ENCODE measurements at regions not wholly inside any gene's neighbourhood (a gene's known extent, or its start where the extent isn't known, plus 50 kb on each side); places are given as distances from the start of the nearest gene placed in this dataset.

DNA sequence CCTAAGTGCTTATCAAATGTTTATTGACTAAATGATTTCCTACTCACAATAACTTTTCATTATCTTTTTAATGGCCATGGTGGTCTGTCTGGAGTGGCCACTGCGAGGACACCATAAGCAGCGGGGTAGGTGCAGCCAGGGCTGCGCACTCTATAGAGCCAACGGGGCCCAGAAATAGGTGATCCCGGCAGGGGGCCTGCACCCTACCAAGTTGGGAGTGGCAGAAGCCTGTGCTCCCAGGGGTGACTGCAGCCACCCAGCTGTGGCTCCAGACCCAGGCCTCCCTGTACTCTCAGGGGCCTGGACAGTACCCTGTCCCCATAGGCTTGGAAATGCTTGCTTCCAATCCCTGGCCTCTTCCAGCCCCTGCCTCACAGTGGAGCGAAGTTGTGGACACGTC is 426.4 kb upstream of the FAT3 start:
- DNase-seq: no peak

DNA sequence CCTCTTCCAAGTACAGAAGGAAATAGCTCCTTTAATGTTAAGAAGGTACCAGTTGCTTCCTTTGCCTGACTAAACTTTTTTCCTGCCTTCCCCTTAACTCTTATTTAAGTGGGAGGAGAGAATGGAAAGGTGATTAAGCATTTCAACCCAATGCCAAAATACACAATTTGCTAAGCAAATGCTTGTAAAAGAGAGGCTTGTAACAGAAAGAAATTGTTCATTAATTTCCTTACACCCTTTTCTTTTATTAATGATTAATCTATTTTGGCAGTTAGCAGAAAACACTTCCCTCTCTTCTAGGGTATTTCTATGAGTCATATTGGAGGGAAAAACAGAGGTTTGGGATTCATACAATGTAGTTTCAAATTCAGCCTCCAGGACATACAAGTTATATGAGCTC is 427.6 kb upstream of the FAT3 start:
- DNase-seq: no peak

DNA sequence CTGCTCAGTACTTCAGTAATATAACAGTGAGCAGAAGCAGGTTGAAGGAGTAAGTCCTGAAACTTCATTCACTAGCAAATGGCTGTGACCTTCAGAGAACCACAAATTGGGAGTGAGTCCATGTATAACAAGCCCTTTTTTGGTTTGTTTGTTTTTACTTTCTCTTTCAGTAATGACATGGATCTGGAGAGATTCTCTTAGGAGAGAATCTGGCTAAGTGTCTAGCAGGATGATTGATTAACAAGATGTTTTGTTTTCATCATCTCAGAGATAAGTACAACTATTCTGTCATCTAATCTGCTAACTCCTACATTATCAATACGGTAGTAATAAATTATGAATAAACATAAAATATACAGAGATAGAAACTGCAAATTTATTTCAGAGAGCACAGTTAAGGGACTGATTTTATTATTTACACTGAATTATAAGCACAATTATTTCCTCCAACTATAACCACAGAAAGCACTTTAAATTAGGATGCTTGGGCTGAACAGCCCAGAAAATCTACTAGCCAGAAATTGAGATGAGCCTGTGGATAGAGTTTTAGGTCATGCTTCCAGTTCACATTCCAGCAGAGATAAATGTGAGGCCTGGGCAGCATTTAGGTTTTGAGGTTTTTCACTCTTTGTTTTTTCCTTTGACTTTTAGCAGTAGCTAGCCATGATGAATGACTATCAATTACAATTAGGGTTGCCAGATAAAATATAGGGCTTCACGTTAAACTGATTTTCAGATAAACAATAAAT is 429.3 kb upstream of the FAT3 start:
- DNase-seq: no peak

DNA sequence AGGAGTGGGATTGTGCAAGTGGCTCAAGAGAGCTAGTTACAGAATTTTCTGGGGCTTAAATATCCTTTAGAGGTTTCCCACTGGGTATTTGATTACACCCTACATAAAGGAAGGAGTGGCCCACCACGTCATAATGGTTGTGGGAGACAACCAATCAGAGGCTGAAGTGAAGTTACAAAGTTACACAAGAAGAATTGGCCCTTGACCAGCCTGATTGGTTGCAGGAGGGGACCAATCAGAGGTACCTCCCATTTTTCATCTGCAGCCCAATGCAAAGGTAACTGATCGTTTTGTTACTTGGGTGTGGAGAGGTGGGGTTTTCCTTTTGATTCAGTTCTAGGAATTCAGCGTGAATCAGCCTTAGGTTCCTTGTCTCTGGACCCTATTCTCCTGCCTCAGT is 430.5 kb upstream of the FAT3 start:
- no peak for DNase-seq

DNA sequence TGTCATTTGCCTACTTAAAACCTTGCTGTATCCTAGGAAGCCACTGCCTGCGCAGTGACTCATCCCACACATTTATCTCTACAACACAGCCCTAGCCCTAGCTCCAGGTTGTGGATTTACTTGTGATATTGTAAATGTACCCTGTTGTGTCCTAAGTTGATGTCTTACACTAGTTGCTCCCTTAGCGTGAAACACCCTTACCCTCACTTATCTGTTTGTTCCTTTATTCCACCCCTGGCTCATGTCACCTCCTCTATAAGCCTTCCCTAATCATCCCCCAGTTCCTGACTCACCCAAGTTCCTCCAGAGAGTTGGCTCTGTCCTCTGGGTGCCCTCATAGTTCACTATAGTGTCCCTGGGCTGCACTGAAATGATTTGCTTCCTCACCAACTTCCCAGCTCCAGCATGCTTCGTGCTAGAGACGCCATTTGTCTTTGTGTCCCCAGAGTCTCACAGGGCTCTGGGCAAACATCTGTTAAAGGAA is 431.8 kb upstream of the FAT3 start:
- DNase-seq: no peak

DNA sequence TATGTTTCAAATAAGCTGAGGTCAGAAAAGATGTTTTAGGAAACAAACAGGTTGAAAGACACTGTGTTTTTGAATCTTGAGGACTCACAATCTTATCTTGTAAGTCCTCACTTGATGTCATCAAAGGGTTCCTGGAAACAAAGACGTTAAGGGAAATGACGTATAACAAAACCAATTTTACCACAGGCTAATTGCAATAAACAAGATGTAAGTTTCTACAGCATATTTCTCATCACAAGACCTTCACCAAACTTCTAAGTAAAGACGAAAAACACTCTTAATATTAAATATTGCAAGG is 433.5 kb upstream of the FAT3 start:
- no peak for DNase-seq

DNA sequence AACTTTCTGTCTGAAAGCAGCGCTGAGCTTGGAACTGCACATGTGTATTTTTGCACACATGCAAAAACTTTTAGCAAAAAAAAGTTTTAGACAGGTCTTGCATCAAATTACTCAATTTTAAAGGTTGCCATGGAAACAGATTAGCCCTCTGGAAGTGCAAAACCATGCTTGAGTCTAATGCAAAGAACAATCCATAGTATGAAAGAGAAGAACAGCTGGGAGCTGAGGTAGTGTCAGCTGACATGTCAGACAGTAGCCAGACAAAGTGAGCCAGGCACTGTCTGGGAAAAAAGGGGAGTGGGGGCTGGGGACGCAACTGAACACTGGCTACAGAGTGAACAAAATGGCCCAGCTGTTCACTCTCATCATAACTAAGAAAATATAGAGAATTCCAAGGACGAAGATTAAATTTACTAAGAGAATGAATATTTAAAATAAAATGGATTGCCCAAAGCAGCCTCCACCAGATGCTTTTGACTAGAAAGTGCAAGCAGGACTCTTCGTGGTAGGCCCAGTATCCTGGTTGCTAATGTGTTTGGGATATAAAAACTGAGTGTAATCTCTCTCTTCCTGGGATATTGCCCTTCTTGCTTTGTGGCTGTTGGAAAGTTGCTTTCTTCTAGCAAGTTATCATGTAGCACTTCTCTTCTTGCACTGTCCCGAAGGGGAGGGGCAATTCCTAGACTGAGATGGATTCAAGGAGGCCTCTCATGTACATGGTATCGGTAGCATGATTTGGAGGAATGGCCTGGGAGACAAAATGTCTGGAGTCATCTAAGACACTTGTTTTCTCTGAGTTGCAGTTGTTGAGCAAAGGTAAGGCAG is 434.1 kb upstream of the FAT3 start:
- no peak for DNase-seq

DNA sequence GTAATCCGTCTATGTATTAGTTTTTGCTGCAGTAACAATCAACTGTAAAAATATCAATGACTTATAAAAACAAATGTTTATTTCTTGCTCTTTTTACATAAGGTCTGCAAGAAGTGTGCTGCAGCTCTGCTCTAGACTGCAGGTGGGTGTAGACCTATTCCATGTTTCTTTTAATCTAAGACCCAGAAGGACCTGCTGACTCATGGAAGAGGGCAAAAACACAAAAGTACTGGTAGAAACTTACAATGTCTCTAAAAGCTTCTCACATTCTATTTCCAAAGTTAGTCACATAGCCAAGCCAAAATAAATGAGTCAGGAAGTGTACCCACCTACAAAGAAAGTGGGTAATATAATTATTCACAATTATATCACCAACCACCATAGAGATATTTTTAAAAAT is 435.9 kb upstream of the FAT3 start:
- no peak for DNase-seq

DNA sequence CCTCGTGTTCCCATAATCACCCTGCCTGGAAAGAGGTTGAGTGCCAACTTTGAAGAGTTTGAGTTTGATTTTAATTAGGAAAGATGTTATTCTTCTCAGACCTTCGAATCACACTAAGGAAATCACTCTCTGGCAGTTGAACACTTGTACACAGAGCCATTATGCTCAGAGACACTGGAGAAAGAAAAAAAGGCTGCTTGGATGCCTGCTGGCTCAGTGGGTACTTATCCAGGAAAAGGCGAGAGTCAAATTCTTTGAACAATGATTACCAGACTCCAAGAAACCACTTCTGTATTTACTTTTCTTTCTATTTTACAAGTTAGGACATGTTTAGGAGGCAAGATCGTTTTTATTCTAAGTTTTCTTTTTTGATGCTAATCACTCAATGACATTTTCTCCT is 438.5 kb upstream of the FAT3 start:
- no peak for DNase-seq

DNA sequence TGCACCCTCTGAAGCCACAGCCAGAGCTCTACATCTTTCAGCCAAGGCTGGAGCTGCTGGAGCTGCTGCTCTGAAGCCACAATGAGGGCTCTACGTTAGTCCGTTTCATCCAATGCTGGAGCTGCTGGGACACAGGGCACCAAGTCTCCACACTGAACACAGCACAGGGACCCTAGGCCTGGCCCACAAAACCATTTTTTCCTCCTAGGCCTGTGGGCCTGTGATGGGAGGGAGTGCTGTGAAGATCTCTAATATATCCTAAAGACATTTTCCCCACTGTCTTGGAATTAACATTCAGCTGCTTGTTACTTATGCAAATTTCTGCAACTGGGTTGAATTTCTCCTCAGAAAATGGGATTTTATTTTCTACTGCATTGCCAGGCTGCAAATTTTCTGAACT is 441.4 kb upstream of the FAT3 start:
- no peak for DNase-seq

DNA sequence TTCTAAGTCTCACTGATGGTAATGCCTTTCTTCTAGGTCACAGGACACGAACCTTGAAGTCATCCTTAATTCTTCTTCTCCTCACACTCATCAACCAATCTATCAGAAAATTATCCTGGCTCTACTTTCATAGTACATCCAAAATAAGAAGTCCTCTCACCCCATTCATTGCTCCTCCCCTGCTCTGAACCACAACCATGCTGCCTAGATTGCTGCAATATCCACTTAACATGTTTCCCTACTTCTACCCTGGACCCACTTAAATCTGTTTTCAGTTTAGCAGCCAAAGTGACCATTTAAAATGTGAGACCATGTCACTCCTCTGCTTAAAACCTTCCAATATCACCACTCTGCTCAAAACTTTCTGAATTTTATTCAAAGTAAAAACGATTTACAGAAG is 445.9 kb upstream of the FAT3 start:
- DNase-seq: no peak

DNA sequence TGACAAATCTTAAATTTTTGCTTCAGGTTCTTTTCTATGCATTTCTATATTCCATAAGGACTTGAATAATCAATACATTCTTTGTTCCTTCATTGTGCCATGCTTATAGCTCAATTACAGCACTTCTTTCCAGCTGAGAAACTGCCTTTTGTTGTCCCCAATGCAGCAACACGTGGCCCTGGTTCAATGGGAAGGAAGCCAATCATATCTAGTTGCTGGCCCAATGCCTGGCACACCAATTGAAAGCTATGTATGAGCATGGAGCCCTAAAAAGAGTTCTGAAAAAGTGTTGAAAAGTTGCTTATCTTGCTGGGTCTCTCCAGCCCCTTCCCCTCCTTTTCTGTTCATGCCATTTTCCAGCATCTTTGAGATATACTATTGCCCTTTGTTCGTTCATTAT is 448.0 kb upstream of the FAT3 start:
- DNase-seq: no peak

DNA sequence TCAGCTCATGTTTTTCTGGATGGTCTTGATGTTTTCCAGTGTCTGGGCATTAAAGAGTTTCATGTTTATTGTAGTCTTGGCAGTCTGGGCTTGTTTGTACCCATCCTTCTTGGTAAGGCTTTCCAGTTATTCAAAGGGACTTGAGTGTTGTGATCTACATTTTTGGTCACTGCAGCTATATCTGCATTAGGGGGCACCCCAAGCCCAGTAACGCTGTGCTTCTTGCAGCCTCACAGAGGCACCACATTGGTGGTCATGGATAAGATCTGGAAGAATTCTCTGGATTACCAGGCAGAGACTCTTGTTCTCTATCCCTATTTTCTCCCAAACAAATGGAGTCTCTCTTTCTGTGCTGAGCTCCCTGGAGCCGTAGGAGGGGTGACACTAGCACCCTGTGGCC is 451.5 kb upstream of the FAT3 start:
- no peak for DNase-seq

DNA sequence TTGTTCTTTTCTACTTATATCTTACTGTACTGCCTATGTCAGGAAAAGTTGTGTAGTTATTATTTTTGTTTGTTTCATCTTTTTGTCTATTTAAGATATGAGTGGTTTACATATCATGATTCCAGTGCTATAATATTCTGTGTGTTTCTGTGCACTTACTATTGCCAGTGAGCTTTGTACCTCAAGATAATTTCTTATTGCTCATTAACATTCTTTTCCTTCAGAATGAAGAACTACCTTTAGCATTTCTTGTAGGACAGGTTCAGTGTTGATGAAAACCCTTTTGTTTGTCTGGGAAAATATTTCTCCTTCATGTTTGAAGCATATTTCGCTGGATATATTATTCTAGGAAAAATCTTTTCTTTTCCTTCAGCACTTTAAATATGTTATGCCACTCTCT is 452.7 kb upstream of the FAT3 start:
- DNase-seq: no peak

DNA sequence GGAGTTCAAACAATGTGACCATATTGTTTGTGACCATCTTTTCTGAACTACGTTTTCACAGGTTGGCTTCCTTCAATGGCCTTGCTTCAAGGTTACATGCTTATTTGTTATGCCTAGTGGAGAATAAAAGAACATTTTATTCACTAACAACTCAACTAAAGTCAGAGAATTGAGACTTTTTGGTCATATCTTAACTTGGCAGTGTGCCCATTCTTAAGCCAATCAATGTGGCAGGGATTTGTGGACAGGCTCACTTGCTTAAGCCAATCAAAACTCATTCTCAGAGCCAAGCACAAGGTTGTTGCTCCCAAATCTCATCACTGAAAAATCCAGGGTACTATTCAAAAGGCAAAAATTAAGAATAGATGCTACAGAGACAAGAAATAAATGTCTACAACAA is 455.8 kb upstream of the FAT3 start:
- no peak for DNase-seq

DNA sequence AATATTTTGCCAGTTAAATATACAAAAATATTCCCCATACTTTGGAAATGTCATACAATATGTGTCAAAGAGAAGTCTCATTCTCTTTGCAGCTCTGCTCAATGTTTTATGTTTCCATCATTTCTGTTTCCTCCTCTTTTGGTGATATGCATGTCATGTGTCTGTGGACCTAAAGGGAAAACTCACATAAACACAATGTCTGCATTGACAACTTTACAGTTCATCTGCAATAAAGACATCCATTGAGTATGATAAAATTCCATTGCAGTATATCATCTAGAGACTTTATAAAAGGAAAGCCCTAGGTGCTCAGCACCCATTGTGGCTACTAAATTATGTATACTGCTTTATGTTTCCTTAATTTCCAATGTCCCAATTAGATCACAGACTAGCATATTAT is 461.3 kb upstream of the FAT3 start:
- DNase-seq: no peak

DNA sequence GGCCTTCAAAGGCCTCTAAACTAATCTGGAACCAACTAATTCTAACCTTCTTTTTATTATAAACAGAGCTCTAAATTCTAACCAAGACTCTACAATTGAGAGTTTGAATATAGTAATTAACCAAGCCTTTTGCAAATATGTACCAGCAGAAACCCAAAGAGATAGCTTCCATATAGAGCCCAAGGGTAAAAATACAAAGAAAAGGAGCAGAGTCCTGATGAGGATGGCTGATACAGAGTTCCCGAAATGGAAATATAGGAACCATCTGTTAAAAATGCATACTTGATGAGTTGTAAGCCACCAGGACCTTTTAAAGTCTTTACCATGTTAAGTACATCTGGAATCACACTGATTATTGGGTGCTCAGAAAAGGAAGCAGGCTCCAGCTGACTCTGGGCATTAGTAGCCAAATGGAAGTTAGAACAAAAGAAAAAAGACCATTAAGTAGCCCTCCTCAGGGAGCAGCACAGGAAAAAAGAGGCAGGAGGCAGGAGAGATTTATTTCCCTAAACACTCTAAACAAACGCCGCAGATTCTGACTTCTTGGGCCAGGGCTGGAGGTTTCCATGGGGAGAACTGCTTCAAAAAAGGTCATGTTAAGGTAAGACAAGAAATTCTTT is 463.1 kb upstream of the FAT3 start:
- no peak for DNase-seq

DNA sequence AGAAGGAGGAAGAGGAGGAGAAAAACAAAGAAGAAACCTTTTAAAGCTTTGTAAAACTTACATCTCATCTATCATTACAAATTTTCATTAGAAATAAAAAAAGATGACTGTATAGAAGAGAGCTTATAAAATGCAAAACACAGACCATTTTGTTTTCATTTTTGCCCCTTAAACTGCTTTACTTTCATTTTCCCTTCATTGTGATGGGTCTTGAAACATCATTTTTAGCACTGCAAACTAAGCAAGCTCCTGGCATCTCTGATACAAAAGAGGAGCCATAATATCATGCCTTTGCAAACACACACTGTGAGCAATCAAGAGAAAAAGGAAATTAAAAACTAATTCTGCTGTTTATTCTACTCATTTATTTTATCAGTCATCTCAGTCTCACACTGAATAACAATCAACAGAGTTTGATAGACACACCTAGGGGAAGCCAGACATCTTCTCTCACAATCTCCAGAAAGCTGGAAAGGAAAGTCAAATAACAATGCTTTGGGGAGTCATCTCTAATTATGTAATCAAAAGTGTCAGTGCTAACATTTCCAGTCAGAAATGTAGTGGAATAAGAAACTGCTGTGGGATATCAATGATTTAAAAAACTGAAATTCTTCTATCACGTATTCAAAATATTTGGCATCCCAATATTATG is 467.7 kb upstream of the FAT3 start:
- DNase-seq: no peak

DNA sequence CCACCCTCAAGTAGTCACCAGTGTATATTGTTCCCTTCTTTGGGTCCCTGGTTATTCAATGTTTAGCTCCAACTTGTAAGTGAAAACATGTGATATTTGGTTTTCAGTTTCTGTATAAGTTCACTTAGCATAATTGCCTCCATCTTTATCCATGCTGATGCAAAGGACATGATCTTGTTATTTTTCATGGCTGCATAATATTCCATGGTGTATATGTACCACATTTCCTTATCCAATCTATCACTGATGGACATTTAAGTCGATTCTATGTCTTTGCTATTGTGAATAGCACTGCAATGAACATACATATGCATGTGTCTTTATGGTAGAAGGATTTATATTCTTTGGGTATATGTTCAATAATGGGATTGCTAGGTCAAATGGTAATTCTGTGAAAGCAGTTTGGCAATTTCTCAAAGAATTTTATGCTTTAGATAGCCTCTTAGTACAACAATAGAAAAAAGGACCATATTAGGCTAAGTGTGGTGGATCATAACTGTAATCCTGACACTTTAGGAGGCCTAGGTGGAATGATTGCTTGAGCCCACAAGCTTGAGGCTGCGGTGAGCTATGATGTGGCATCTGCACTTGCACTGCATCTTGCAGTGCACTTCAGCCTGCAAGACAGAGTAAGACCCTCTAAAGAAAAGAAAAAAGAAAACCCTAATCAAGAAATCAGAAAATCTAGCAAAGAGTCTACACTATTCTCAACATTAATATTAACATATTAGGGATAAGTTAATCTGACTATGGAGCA is 468.5 kb upstream of the FAT3 start:
- DNase-seq: no peak

DNA sequence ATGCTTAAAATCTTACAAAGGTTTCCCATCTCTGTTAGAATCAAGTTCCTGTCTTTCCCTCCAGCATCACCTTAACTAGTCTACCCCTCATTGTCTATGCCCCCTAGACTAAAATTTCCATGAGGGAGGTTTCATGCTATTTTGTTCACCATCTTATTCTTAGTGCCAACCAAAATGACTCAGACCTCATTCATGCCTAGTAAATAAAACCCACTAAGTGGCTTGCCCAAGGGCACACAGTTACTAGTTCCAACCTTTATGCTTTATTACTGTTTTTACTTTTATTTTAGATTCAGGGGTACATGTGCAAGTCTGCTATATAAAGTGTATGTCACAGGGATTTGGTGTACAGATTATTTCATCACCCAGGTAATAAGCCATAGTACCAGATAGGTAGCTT is 469.1 kb upstream of the FAT3 start:
- no peak for DNase-seq

DNA sequence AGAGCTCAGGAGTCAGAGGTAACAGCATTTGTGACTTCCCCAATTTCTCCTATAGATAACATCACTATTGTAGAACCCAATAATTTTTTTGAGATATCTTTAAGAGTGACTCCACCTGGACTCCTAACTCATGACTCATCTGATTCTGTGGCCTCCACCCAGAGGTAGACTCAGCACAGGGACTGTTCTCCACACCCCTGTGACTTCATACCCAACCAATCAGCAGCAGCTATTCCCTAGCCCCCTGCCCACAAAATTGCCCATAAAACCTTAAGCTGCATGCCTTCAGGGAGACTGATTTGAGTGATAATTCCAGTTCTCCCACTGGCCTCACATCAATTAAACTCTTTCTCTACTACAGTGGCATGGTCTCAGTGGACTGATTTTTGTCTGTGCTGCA is 475.4 kb upstream of the FAT3 start:
- DNase-seq: no peak

DNA sequence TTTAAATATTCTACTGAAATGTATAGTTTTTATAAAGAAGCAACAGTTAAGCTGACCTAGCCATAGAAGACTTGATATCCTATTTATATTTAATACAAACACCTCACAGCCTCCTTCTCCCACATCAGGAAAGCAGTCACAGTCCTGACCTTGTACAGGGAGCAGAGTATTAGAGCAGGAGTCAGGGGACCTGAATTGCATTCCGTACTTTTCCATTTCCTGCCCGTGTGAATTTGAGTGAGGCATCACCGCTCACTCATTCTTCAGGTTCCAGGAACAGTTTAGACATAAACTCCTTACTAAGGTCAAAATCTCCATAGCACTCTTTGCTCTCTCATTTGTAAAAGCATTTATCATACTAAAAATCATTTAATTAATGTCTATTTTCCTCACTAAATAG is 482.5 kb upstream of the FAT3 start:
- DNase-seq: no peak

DNA sequence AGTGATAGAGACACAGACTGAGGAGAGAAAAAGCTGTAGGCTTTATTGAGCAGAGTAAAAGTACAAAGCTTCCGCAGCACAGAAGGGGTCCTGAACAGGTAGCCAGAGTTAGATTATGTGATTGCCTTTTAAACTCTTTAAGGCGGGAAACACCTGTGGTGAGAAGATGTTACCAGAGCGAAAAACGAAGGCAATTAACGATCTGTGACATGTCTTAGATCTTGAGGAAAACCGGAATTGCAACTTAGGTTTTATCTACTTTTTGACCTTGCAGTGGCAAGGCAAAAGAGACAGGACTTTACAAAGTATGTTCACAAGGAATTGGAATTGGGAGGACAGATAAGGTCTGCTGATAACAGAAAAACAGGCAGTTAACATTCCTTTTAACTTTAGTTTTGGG is 493.6 kb upstream of the FAT3 start:
- DNase-seq: no peak
